D721Med (cell line): ENCODE measurements at regions not wholly inside any gene's neighbourhood (a gene's known extent, or its start where the extent isn't known, plus 50 kb on each side); places are given as distances from the start of the nearest gene placed in this dataset.

Experiments
- DNase-seq: peaks from one replicate; pipeline ENCODE4 v3.0.0; 2011; ENCODE audit warnings: low spot score; ENCODE audit not compliant: insufficient read length
- FAIRE-seq: peaks from 2 replicates; lab custom pipeline; 2011; peaks lifted over from hg19 to GRCh38; lab: Jason Lieb, UNC
- CTCF ChIP-seq: IDR thresholded peaks from 2 replicates; pipeline ENCODE4 v1.5.1; 2012; ENCODE audit warnings: mild to moderate bottlenecking, control low read depth; ENCODE audit not compliant: insufficient read depth; ENCODE audit errors: missing control alignments

- TF ChIP-seq CTCF = no peak
- DNase-seq (no peak), FAIRE-seq (no peak)
Observed at GRCh38 chr5:159430361-159431012, 100.2 kb upstream of the IL12B start.

GRCh38 chr5:159435855-159436254, 105.6 kb upstream of the IL12B start:
- DNase-seq (no peak), FAIRE-seq (no peak)
- no peak for TF ChIP-seq CTCF

GRCh38 chr5:159438092-159438491, 107.8 kb upstream of the IL12B start:
- FAIRE-seq = no peak
- TF ChIP-seq CTCF = no peak

GRCh38 chr5:159439002-159439401, 108.7 kb upstream of the IL12B start:
- no peak for DNase-seq
- FAIRE-seq = no peak
- TF ChIP-seq CTCF = no peak

More at GRCh38 chr5:159438092-159438491, 107.8 kb upstream of the IL12B start:
- no peak for DNase-seq

- no peak for DNase-seq
- TF ChIP-seq CTCF = no peak
- no peak for FAIRE-seq
Observed at GRCh38 chr5:159440235-159440634, 109.9 kb upstream of the IL12B start.

GRCh38 chr5:159440968-159441367, 110.7 kb upstream of the IL12B start:
- DNase-seq = no peak
- TF ChIP-seq CTCF = no peak
- no peak for FAIRE-seq

- no peak for FAIRE-seq
- peak; percentile 36 for DNase-seq
- peak; percentile 16 for TF ChIP-seq CTCF
Observed at GRCh38 chr5:159441441-159441840, 111.2 kb upstream of the IL12B start.
